A549 (cell line): ENCODE measurements at regions not wholly inside any gene's neighbourhood (a gene's known extent, or its start where the extent isn't known, plus 50 kb on each side); places are given as distances from the start of the nearest gene placed in this dataset.

Experiments used
- CBX2 ChIP-seq: fragments of 200-600 bp; sonication (generic); IDR thresholded peaks from 2 replicates; pipeline ENCODE4 v1.6.1; 2016; ENCODE audit warnings: low read depth, mild to moderate bottlenecking, borderline replicate concordance
- CTCF ChIP-seq: fragments of >200 bp; sonication (Bioruptor Twin); formaldehyde crosslinking; IDR thresholded peaks from 3 replicates; pipeline ENCODE4 v1.5.1; 2016
- RAD21 ChIP-seq, 2 experiments: fragments of >200 bp in 1 of 2; sonication (Bioruptor Twin) in 1 of 2; formaldehyde crosslinking in 1 of 2; IDR thresholded peaks in 1 of 2; conservative IDR thresholded peaks in 1 of 2; 2 replicates in 1 of 2; 3 replicates in 1 of 2; pipeline ENCODE4 v1.6.1; 2012 to 2018; ENCODE audit warnings: inconsistent platforms in 1 of 2

DNA sequence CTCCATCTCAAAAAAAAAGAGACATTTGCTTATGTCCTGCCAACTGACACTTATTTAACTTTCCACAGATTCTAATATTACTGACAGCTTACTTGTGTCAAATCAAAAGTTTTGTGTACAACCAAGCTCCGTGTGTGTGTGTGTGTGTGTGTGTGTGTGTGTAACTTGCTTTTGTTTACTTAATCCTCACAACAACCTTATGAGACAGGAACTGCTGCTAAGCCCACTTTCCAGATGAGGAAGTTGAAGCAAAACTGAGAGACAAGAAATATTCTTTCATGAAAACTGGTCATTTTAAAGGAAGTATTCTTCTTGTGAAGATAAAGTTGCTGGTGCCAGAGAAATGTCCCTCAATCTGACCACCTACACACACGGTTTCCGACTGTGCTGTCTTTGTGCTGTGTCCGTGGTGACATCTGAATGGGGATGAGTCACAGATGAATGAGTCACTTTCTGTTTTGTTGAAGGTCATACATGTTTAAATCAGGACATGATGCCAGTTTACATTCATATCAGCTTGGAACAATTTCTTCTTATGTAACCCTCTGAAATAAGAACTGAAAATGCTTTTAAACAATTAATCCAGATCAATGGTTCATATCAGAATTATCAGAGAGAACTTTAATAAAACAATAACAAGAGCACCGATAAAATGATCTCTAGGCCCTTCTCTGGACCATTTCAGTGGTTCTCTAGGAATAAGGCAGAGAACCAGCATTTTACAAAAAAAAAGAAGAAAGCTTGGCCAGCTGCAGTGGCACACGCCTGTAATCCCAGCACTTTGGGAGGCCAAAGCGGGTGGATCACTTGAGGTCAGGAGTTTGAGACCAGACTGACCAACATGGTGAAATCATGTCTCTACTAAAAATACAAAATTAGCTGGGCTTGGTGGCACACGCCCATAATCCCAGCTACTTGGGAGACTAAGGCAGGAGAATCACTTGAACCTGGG, 95.5 kb downstream of the THNSL2 start:
- no peak for TF ChIP-seq CTCF
- TF ChIP-seq RAD21 (conservative IDR thresholded peaks at IDR 0.05 in 1 of 2, IDR thresholded peaks at IDR 0.05 in 1 of 2): no peak
- no peak for TF ChIP-seq CBX2
